IMR-90 (cell line): ENCODE measurements at regions not wholly inside any gene's neighbourhood (a gene's known extent, or its start where the extent isn't known, plus 50 kb on each side); places are given as distances from the start of the nearest gene placed in this dataset.

Experiments used
- ATAC-seq: fragments of 200-7000 bp; cut with Tn5 transposase; 2 replicates; pipeline ENCODE4 v1.9.1; 2020; ENCODE audit warnings: low read depth, mild to moderate bottlenecking, moderate library complexity
- BruUV-seq: library from RNA; stranded (reverse); fragments of 400-500 nt; replicated peaks from 2 replicates; lab custom pipeline; 2021; lab: Mats Ljungman, UMichigan
- CTCF ChIA-PET: fragments of 300-600 bp; formaldehyde crosslinking; extraction: SDS; loops from one replicate; lab custom pipeline; 2021; ENCODE audit warnings: antibody characterized with exemption; lab: Yijun Ruan, JAX
- POLR2A ChIA-PET: fragments of 300-600 bp; sonication (Branson Sonifier 250); formaldehyde crosslinking; loops from one replicate; lab custom pipeline; 2022; ENCODE audit warnings: antibody characterized with exemption; ENCODE audit not compliant: unreplicated experiment; lab: Charles Lee
- DNase-seq: peaks from one replicate; pipeline ENCODE4 v3.0.0; 2013
- H2AFZ ChIP-seq: replicated peaks from 2 replicates; pipeline ENCODE3; 2013; ENCODE audit warnings: low read length, mild to moderate bottlenecking; ENCODE audit not compliant: poor library complexity
- H2AK5ac ChIP-seq: 2 replicates; pipeline ENCODE4 v1.6.1; 2013; ENCODE audit warnings: low read depth, low read length, inconsistent platforms
- H2AK9ac ChIP-seq: replicated peaks from 2 replicates; pipeline ENCODE3; 2013; ENCODE audit warnings: mild to moderate bottlenecking, low read depth, low read length, moderate library complexity; ENCODE audit not compliant: poor library complexity
- H2BK120ac ChIP-seq: 2 replicates; pipeline ENCODE4 v1.6.1; 2013; ENCODE audit warnings: low read depth, low read length, inconsistent platforms
- H2BK15ac ChIP-seq: 3 replicates; pipeline ENCODE4 v1.6.1; 2013; ENCODE audit warnings: low read depth, low read length, inconsistent platforms
- H2BK20ac ChIP-seq: 2 replicates; pipeline ENCODE4 v1.6.1; 2013; ENCODE audit warnings: low read depth, mild to moderate bottlenecking, inconsistent platforms, low read length, moderate library complexity
- H2BK5ac ChIP-seq: 2 replicates; pipeline ENCODE4 v1.6.1; 2013; ENCODE audit warnings: mild to moderate bottlenecking, low read depth, low read length, inconsistent platforms; ENCODE audit not compliant: poor library complexity, severe bottlenecking
- H3K14ac ChIP-seq: replicated peaks from 2 replicates; pipeline ENCODE4 v1.6.1; 2013; ENCODE audit warnings: low read depth, low read length, inconsistent platforms
- H3K18ac ChIP-seq: 2 replicates; pipeline ENCODE4 v1.6.1; 2013; ENCODE audit warnings: low read depth, low read length, control low read depth
- H3K23ac ChIP-seq: 2 replicates; pipeline ENCODE4 v1.6.1; 2013; ENCODE audit warnings: low read depth, low read length, inconsistent platforms
- H3K27ac ChIP-seq: 2 replicates; pipeline ENCODE4 v1.5.1; 2013; ENCODE audit warnings: mild to moderate bottlenecking, control low read depth, low read length; ENCODE audit not compliant: insufficient read depth
- H3K27me3 ChIP-seq: 2 replicates; pipeline ENCODE4 v1.6.1; 2013; ENCODE audit warnings: low read length; ENCODE audit not compliant: control insufficient read depth, insufficient read depth
- H3K36me3 ChIP-seq: 2 replicates; pipeline ENCODE4 v1.6.1; 2013; ENCODE audit warnings: low read length, mixed read lengths; ENCODE audit not compliant: control insufficient read depth, insufficient read depth
- H3K4ac ChIP-seq: 2 replicates; pipeline ENCODE4 v1.6.1; 2013; ENCODE audit warnings: low read depth, low read length, inconsistent platforms
- H3K4me1 ChIP-seq: 2 replicates; pipeline ENCODE4 v1.6.1; 2013; ENCODE audit warnings: low read length, mixed read lengths; ENCODE audit not compliant: control insufficient read depth, insufficient read depth
- H3K4me2 ChIP-seq: 2 replicates; pipeline ENCODE4 v1.6.1; 2013; ENCODE audit warnings: low read depth, mild to moderate bottlenecking, control low read depth, low read length, moderate library complexity
- H3K4me3 ChIP-seq: 2 replicates; pipeline ENCODE4 v1.5.1; 2013; ENCODE audit warnings: low read depth, mild to moderate bottlenecking, control low read depth, low read length, moderate library complexity; ENCODE audit not compliant: insufficient read depth
- H3K56ac ChIP-seq: 2 replicates; pipeline ENCODE4 v1.6.1; 2013; ENCODE audit warnings: low read length, inconsistent platforms; ENCODE audit not compliant: insufficient read depth; ENCODE audit errors: extremely low read depth
- H3K79me1 ChIP-seq, 2 experiments: 2 replicates each; pipeline ENCODE4 v1.6.1; 2013; ENCODE audit warnings: low read length in 2 of 2, inconsistent platforms in 1 of 2, low read depth in 1 of 2
- H3K9ac ChIP-seq: 2 replicates; pipeline ENCODE4 v1.6.1; 2013; ENCODE audit warnings: low read depth, low read length, control low read depth
- H3K9me1 ChIP-seq: 2 replicates; pipeline ENCODE4 v1.6.1; 2013; ENCODE audit warnings: low read length, inconsistent platforms; ENCODE audit not compliant: insufficient read depth
- H3K9me3 ChIP-seq: 2 replicates; pipeline ENCODE4 v1.6.1; 2013; ENCODE audit warnings: low read length; ENCODE audit not compliant: control insufficient read depth, insufficient read depth
- H4K20me1 ChIP-seq: 2 replicates; pipeline ENCODE4 v1.6.1; 2013; ENCODE audit warnings: low read length, inconsistent platforms; ENCODE audit not compliant: insufficient read depth
- H4K5ac ChIP-seq: 2 replicates; pipeline ENCODE4 v1.6.1; 2013; ENCODE audit warnings: mild to moderate bottlenecking, low read depth, low read length, control low read depth
- H4K8ac ChIP-seq, 2 experiments: 2 replicates each; pipeline ENCODE4 v1.6.1; 2013; ENCODE audit warnings: low read depth in 2 of 2, low read length in 2 of 2, control low read depth in 1 of 2, inconsistent platforms in 1 of 2
- H4K91ac ChIP-seq: 2 replicates; pipeline ENCODE4 v1.6.1; 2013; ENCODE audit warnings: low read depth, low read length, inconsistent platforms; ENCODE audit not compliant: insufficient read depth
- BHLHE40 ChIP-seq: fragments of 150-350 bp; IDR thresholded peaks from 2 replicates; pipeline ENCODE4 v1.6.1; 2016; ENCODE audit warnings: mild to moderate bottlenecking, low read depth, low read length
- CEBPB ChIP-seq: IDR thresholded peaks from 2 replicates; pipeline ENCODE4 v1.6.1; 2012; ENCODE audit warnings: low read depth, low read length, improper control_type of control experiment
- CTCF ChIP-seq: conservative IDR thresholded peaks from 2 replicates; pipeline ENCODE4 v1.5.1; 2012; ENCODE audit warnings: mild to moderate bottlenecking, low read depth, low read length, improper control_type of control experiment
- ELK1 ChIP-seq: fragments of 150-350 bp; IDR thresholded peaks from 2 replicates; pipeline ENCODE4 v1.6.1; 2016; ENCODE audit warnings: low read depth, mild to moderate bottlenecking, low read length, moderate library complexity, borderline replicate concordance
- FOS ChIP-seq: fragments of 150-350 bp; IDR thresholded peaks from 2 replicates; pipeline ENCODE4 v1.6.1; 2016; ENCODE audit warnings: low read depth, low read length
- MAFK ChIP-seq: IDR thresholded peaks from 2 replicates; pipeline ENCODE4 v1.6.1; 2012; ENCODE audit warnings: low read depth, low read length, improper control_type of control experiment
- NFE2L2 ChIP-seq: fragments of 150-350 bp; IDR thresholded peaks from 2 replicates; pipeline ENCODE4 v1.6.1; 2016; ENCODE audit warnings: low read depth, mild to moderate bottlenecking, low read length
- RCOR1 ChIP-seq: IDR thresholded peaks from 2 replicates; pipeline ENCODE4 v1.6.1; 2012; ENCODE audit warnings: mild to moderate bottlenecking, low read length, improper control_type of control experiment; ENCODE audit not compliant: insufficient replicate concordance
- RFX5 ChIP-seq: IDR thresholded peaks from 2 replicates; pipeline ENCODE4 v1.8.0; 2012; ENCODE audit warnings: low read depth, mild to moderate bottlenecking, low read length, moderate library complexity
- dilution Hi-C: fragments of 300-500 bp; cut with HindIII; formaldehyde crosslinking; loops from one replicate; pipeline ENCODE4 v1.14.3; 2018; ENCODE audit warnings: low sequenced_read_pairs; ENCODE audit not compliant: unreplicated experiment
- in situ Hi-C: fragments of 300-500 bp; cut with MboI; formaldehyde crosslinking; loops from 3 replicates; pipeline ENCODE4 v1.14.3; 2019; ENCODE audit warnings: low sequenced_read_pairs, inconsistent platforms, mixed read lengths
- intact Hi-C: fragments of 100-400 bp; cut with micrococcal nuclease; formaldehyde crosslinking; loops from 2 replicates; pipeline ENCODE4 v1.10.0; 2022

- Histone ChIP-seq H3K9me3 (no peaks in the 10 kb centered on the region), H3K27ac (no peak overlapping the region), H2AK5ac (no peak overlapping the region), H4K20me1 (no peaks in the 10 kb centered on the region), H3K9me1 (no peaks in the 10 kb centered on the region), H3K23ac (no peak overlapping the region), H3K14ac (no peak overlapping the region), H2BK20ac (no peak overlapping the region), H3K18ac (no peak overlapping the region), H2BK5ac (no peak overlapping the region), H2AFZ (no peak overlapping the region), H3K79me1 (no peaks in the 10 kb centered on the region), H3K56ac (no peak overlapping the region), H4K91ac (no peak overlapping the region), H3K4me3 (no peak overlapping the region), H3K4me1 (no peaks in the 10 kb centered on the region), H2AK9ac (no peak overlapping the region), H3K4me2 (no peak overlapping the region), H3K27me3 (no peaks in the 10 kb centered on the region), H3K9ac (no peak overlapping the region), H3K36me3 (no peaks in the 10 kb centered on the region), H4K5ac (no peak overlapping the region), H2BK15ac (no peak overlapping the region), H3K4ac (no peak overlapping the region), H4K8ac (no peak overlapping the region), H2BK120ac (peak overlapping the region; percentile 14; the same call in 1 of the 2 replicates)
- POLR2A ChIA-PET = no interaction called here
- in situ Hi-C loops (no loop called here), intact Hi-C loops (no loop called here), dilution Hi-C loops (no loop called here)
- no peak for TF ChIP-seq FOS
- no peak for TF ChIP-seq RCOR1
- TF ChIP-seq CEBPB = no peak
- no peak for TF ChIP-seq BHLHE40
- TF ChIP-seq MAFK = no peak
- no peak for TF ChIP-seq ELK1
- no peak for TF ChIP-seq NFE2L2
- no peak for TF ChIP-seq RFX5
- TF ChIP-seq CTCF = no peak
- BruUV-seq = no TSS peak
- DNase-seq = peak; percentile 44
- peak; percentile 42 for ATAC-seq
- CTCF ChIA-PET = no interaction called here
Observed at GRCh38 chr6:112990971-112991370, 643.8 kb downstream of the RFPL4B start.
